ENCODE measurements at regions not wholly inside any gene's neighbourhood (a gene's known extent, or its start where the extent isn't known, plus 50 kb on each side); places are given as distances from the start of the nearest gene placed in this dataset.
"Not testable (repeated sequence)": the region's sequence is repeated elsewhere in the genome, so short reads cannot be mapped to it uniquely, and the experiment has no call there.

- no peak for DNase-seq
Measured at GRCh38 chr13:37473035-37473434, 125.5 kb downstream of the POSTN start.

GRCh38 chr13:37472266-37472665 is 126.3 kb downstream of the POSTN start:
- not testable (repeated sequence) for DNase-seq

- no peak for DNase-seq
Measured at GRCh38 chr13:37460166-37460565, 138.4 kb downstream of the POSTN start.

GRCh38 chr13:37457612-37458011 is 141.0 kb downstream of the POSTN start:
- DNase-seq = no peak

- no peak for DNase-seq
Measured at GRCh38 chr13:37456506-37456905, 142.1 kb downstream of the POSTN start.

- no peak for DNase-seq
Measured at GRCh38 chr13:37456041-37456440, 142.5 kb downstream of the POSTN start.

GRCh38 chr13:37453246-37453645 is 145.3 kb downstream of the POSTN start:
- DNase-seq = no peak

- no peak for DNase-seq
Measured at GRCh38 chr13:37450276-37450675, 148.3 kb downstream of the POSTN start.

GRCh38 chr13:37448153-37448552 is 150.4 kb downstream of the POSTN start:
- no peak for DNase-seq

- peak; percentile 73 for DNase-seq
Measured at GRCh38 chr13:37446503-37446902, 152.1 kb downstream of the POSTN start.

- no peak for DNase-seq
Measured at GRCh38 chr13:37443538-37443937, 155.0 kb downstream of the POSTN start.

GRCh38 chr13:37442996-37443395 is 155.6 kb downstream of the POSTN start:
- no peak for DNase-seq

GRCh38 chr13:37435881-37436280 is 162.7 kb downstream of the POSTN start:
- no peak for DNase-seq

- DNase-seq = no peak
Measured at GRCh38 chr13:37433086-37433485, 165.5 kb downstream of the POSTN start.

GRCh38 chr13:37429976-37430375 is 168.6 kb downstream of the POSTN start:
- DNase-seq = peak; percentile 12

- no peak for DNase-seq
Measured at GRCh38 chr13:37427843-37428494, 170.6 kb downstream of the POSTN start.

- no peak for DNase-seq
Measured at GRCh38 chr13:37418490-37418889, 180.1 kb downstream of the POSTN start.

GRCh38 chr13:37417060-37417441 is 181.5 kb downstream of the POSTN start:
- no peak for DNase-seq

- no peak for DNase-seq
Measured at GRCh38 chr13:37416291-37417059, 182.1 kb downstream of the POSTN start.

- DNase-seq = no peak
Measured at GRCh38 chr13:37413161-37413560, 185.4 kb downstream of the POSTN start.

- no peak for DNase-seq
Measured at GRCh38 chr13:37412241-37412921, 186.2 kb downstream of the POSTN start.

- DNase-seq = no peak
Measured at GRCh38 chr13:37410316-37410715, 188.3 kb downstream of the POSTN start.

- DNase-seq = no peak
Measured at GRCh38 chr13:37409756-37410155, 188.8 kb downstream of the POSTN start.

GRCh38 chr13:37407156-37407555 is 191.4 kb downstream of the POSTN start:
- no peak for DNase-seq
